H1 (cell line): ENCODE measurements at regions not wholly inside any gene's neighbourhood (a gene's known extent, or its start where the extent isn't known, plus 50 kb on each side); places are given as distances from the start of the nearest gene placed in this dataset.

Experiments used
- CTCF ChIP-seq, 3 experiments: IDR thresholded peaks; 1 replicate in 2 of 3; 2 replicates in 1 of 3; pipeline versions ENCODE4 v1.5.1 to v1.6.1; 2011; ENCODE audit warnings: low read length in 3 of 3, mild to moderate bottlenecking in 3 of 3, inconsistent platforms in 2 of 3, low read depth in 1 of 3, moderate library complexity in 1 of 3; ENCODE audit not compliant: insufficient read depth in 1 of 3; ENCODE audit errors: control extremely low read depth in 1 of 3
- EGR1 ChIP-seq: IDR thresholded peaks from 2 replicates; pipeline ENCODE4 v1.6.1; 2011; ENCODE audit warnings: low read depth, low read length, borderline replicate concordance
- FOSL1 ChIP-seq: IDR thresholded peaks from 2 replicates; pipeline ENCODE4 v1.6.1; 2011; ENCODE audit warnings: mild to moderate bottlenecking, low read depth, low read length, moderate library complexity; ENCODE audit not compliant: insufficient read depth
- KDM5A ChIP-seq: fragments of 200-600 bp; IDR thresholded peaks from 2 replicates; pipeline ENCODE4 v1.7.1; 2012; ENCODE audit warnings: mild to moderate bottlenecking, low read length, inconsistent platforms, mixed read lengths
- MAFK ChIP-seq: IDR thresholded peaks from 2 replicates; pipeline ENCODE4 v1.6.1; 2012; ENCODE audit warnings: low read depth, mild to moderate bottlenecking, improper control_type of control experiment, low read length
- POLR2AphosphoS5 ChIP-seq: IDR thresholded peaks from 2 replicates; pipeline ENCODE4 v1.6.1; 2011; ENCODE audit warnings: low read depth, low read length
- RAD21 ChIP-seq, 2 experiments: IDR thresholded peaks in 1 of 2; conservative IDR thresholded peaks in 1 of 2; 2 replicates each; pipeline ENCODE4 v1.6.1; 2011; ENCODE audit warnings: low read depth in 2 of 2, low read length in 2 of 2, improper control_type of control experiment in 1 of 2, inconsistent platforms in 1 of 2, mild to moderate bottlenecking in 1 of 2, moderate library complexity in 1 of 2
- TAF1 ChIP-seq: IDR thresholded peaks from 2 replicates; pipeline ENCODE4 v1.6.1; 2011; ENCODE audit warnings: mild to moderate bottlenecking, low read depth, low read length
- ZNF274 ChIP-seq: IDR thresholded peaks from 2 replicates; pipeline ENCODE4 v1.7.0; 2012; ENCODE audit warnings: low read length, borderline replicate concordance; ENCODE audit errors: extremely low read depth

- TF ChIP-seq POLR2AphosphoS5 (no peak), KDM5A (no peak), CTCF (IDR thresholded peaks at IDR 0.05; ENCODE audit: control extremely low read depth in 1 of 3, insufficient read depth in 1 of 3, low read depth in 1 of 3, low read length in 3 of 3) (no peak), MAFK (no peak), RAD21 (IDR thresholded peaks at IDR 0.05 in 1 of 2, conservative IDR thresholded peaks at IDR 0.05 in 1 of 2; ENCODE audit: low read depth in 2 of 2, low read length in 2 of 2) (no peak), FOSL1 (no peak), EGR1 (no peak), ZNF274 (no peak), TAF1 (no peak)
These were observed 505.5 kb downstream of the GALR1 start for GRCh38 chr18:77755187-77755586.
